ENCODE measurements at regions not wholly inside any gene's neighbourhood (a gene's known extent, or its start where the extent isn't known, plus 50 kb on each side); places are given as distances from the start of the nearest gene placed in this dataset.

GRCh38 chr9:96050048-96050860, 174.8 kb downstream of the ERCC6L2 start:
- Histone ChIP-seq H3K27ac (no peak overlapping the region), H3K27me3 (no peaks in the 10 kb centered on the region), H3K4me3 (no peak overlapping the region), H3K9me3 (no peaks in the 10 kb centered on the region), H3K4me1 (no peaks in the 10 kb centered on the region), H3K36me3 (no peaks in the 10 kb centered on the region)
- in situ Hi-C loops (cut with MboI; ENCODE audit: low sequenced_read_pairs in 4 of 4), result no loop called here
- TF ChIP-seq CTCF (IDR thresholded peaks at IDR 0.05 in 4 of 5, conservative IDR thresholded peaks at IDR 0.05 in 1 of 5), result no peak
- no peak for TF ChIP-seq POLR2A (IDR thresholded peaks at IDR 0.05)
- intact Hi-C loops (cut with DNase I; ENCODE audit: low total_unique reads), result no loop called here
- DNase-seq (no peak), ATAC-seq (no peak)

DNA sequence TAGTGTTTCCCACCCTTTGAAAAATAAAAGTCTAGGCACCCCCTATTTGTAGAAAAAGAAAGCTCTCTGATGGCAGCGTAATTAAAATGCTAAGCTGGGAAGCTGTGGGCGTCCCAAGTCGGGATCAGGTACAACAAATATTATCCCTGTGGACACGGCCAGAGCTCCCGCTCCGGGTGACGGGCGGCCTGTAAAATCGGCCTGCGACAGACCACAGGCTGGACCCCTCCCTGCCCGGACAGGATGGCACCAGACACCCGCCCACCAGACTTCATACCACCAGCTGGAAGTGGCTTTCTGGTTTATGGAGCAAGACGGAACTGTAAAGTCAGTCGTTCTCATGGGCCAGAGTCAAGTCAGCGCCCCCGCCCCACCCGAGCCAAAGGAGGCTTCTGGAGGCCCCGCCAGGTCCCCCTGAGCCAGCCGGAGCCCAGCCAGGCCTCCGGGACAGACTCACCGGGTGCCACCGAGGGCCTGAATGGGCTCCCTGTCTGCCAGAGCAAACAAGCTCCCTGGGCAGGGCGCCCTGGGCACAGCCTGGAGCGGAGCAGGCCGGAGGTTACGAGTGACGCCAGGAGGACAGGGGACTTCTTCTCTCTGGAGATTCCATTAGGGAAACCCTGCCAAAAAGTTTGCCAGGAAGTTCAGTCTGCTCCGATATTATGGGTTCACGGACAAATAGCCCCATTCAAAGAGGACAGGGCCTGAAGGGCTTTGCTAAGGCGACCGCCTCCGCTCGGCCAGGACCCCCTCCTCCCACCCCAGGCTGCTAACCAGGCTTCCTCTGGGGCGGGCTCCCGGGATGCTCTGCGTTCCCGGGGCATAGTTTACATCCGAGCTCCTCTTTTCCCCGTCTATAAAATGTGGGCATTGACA, 173.7 kb downstream of the ERCC6L2 start:
- TF ChIP-seq POLR2A (IDR thresholded peaks at IDR 0.05) (no peak), CTCF (IDR thresholded peaks at IDR 0.05 in 4 of 5, conservative IDR thresholded peaks at IDR 0.05 in 1 of 5) (no peak)
- intact Hi-C loops (cut with DNase I; ENCODE audit: low total_unique reads) (no loop called here), in situ Hi-C loops (cut with MboI; ENCODE audit: low sequenced_read_pairs in 4 of 4) (no loop called here)
- ATAC-seq (peak; percentile 39 to 61), DNase-seq (no peak)
- no peaks in the 10 kb centered on the region for H3K4me1 ChIP-seq
- peak overlapping the region in 2 of 4 donors; percentile 3 to 17 for H3K4me3 ChIP-seq
- no peaks in the 10 kb centered on the region for H3K27me3 ChIP-seq
- H3K9me3 ChIP-seq, result no peaks in the 10 kb centered on the region
- H3K27ac ChIP-seq, result peak overlapping the region in 3 of 4 donors; percentile 15 to 45 (median 25)
- H3K36me3 ChIP-seq, result no peaks in the 10 kb centered on the region

DNA sequence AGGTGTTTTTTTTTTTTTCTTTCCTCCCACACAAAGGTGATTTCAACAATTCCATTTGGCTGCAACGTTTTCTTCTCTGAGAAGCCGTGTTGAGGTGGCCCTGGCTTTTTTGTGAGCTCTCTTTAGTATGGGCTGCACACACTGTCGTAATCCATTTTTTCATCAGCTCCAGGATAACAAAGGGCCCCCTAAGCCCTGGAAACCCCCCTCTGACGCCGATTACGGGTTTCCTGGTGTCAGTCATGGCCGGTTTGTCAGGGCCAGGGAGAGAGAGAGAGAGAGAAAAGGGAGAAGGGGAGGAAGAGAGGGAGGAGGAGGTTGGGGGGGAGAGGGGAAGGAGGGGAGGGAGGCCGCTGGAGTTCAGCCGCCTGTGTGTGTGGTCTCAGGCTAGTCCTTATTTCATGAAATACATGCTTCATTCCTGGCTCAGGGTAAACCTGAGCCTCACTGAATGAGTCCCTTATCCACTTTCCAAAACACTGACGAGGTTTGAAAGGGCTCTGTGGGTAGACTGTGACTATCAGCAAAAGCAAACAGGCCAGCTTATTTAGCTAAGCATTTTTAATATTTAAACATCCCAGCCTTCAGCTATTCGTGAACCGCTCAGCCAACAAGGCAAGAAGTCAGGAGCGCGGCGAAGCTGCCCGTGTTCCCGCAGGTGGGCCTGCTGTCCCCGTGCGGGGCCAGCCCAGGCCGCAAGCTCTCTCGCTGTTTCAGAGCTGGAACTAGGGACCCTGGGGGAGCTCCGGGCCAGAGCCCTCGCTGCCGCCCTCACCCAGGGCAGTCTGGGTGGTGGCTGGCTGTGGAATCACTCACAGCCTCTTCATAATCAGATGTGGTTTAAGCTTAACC, 172.8 kb downstream of the ERCC6L2 start:
- Histone ChIP-seq H3K9me3 (no peaks in the 10 kb centered on the region), H3K36me3 (no peaks in the 10 kb centered on the region), H3K27me3 (no peaks in the 10 kb centered on the region), H3K4me1 (no peaks in the 10 kb centered on the region), H3K4me3 (no peak overlapping the region), H3K27ac (peak overlapping the region in 3 of 4 donors; percentile 15 to 48 (median 45))
- in situ Hi-C loops (cut with MboI; ENCODE audit: low sequenced_read_pairs in 4 of 4), result no loop called here
- peak in 1 of 2 donors; percentile 39 for ATAC-seq
- DNase-seq, result no peak
- TF ChIP-seq CTCF (IDR thresholded peaks at IDR 0.05 in 4 of 5, conservative IDR thresholded peaks at IDR 0.05 in 1 of 5) (no peak), POLR2A (IDR thresholded peaks at IDR 0.05) (no peak)
- intact Hi-C loops (cut with DNase I; ENCODE audit: low total_unique reads), result no loop called here

- no peaks in the 10 kb centered on the region for H3K4me1 ChIP-seq
- intact Hi-C loops (cut with DNase I; ENCODE audit: low total_unique reads), result no loop called here
- H3K27ac ChIP-seq, result no peak overlapping the region
- TF ChIP-seq CTCF (IDR thresholded peaks at IDR 0.05 in 4 of 5, conservative IDR thresholded peaks at IDR 0.05 in 1 of 5) (no peak), POLR2A (IDR thresholded peaks at IDR 0.05) (no peak)
- H3K36me3 ChIP-seq, result no peaks in the 10 kb centered on the region
- no peaks in the 10 kb centered on the region for H3K9me3 ChIP-seq
- no peak overlapping the region for H3K4me3 ChIP-seq
- H3K27me3 ChIP-seq, result no peaks in the 10 kb centered on the region
- ATAC-seq (no peak), DNase-seq (no peak)
- in situ Hi-C loops (cut with MboI; ENCODE audit: low sequenced_read_pairs in 4 of 4), result no loop called here
These were observed 172.2 kb downstream of the ERCC6L2 start for GRCh38 chr9:96047741-96048103.

All from gastrocnemius medialis (tissue), 4 donors.